Lower lobe of right lung (tissue), 2 donors: ENCODE measurements at regions not wholly inside any gene's neighbourhood (a gene's known extent, or its start where the extent isn't known, plus 50 kb on each side); places are given as distances from the start of the nearest gene placed in this dataset.

ENCODE experiments used
- ATAC-seq, 2 donors: fragments of 200-7000 bp; cut with Tn5 transposase; one replicate each; pipeline ENCODE4 v1.9.1; 2020 to 2022; ENCODE audit warnings: mild to moderate bottlenecking in 2 of 2, moderate library complexity in 2 of 2
- DNase-seq: peaks from one replicate; pipeline ENCODE4 v3.0.0-alpha.2; 2020
- H3K27ac ChIP-seq: fragments of 200-600 bp; one replicate; pipeline ENCODE4 v1.8.0; 2022
- H3K27me3 ChIP-seq: fragments of 200-600 bp; one replicate; pipeline ENCODE4 v1.8.0; 2022; ENCODE audit warnings: low read depth
- H3K36me3 ChIP-seq: fragments of 200-600 bp; one replicate; pipeline ENCODE4 v1.8.0; 2022; ENCODE audit warnings: mild to moderate bottlenecking
- H3K4me1 ChIP-seq: fragments of 200-600 bp; one replicate; pipeline ENCODE4 v1.8.0; 2022
- H3K4me3 ChIP-seq: fragments of 200-600 bp; one replicate; pipeline ENCODE4 v1.8.0; 2022; ENCODE audit warnings: mild to moderate bottlenecking
- H3K9me3 ChIP-seq: fragments of 200-600 bp; one replicate; pipeline ENCODE4 v1.8.0; 2022
- intact Hi-C: fragments of 100-400 bp; cut with DNase I; formaldehyde crosslinking; loops from one replicate; pipeline ENCODE4 v1.11.0; 2022
- TF ChIP-seq, protein P1 (sequence below): fragments of 200-600 bp; IDR thresholded peaks from one replicate; pipeline ENCODE4 v1.8.0; 2022; ENCODE audit warnings: antibody characterized with exemption, mild to moderate bottlenecking
- donor health status: DM: no; HTN: yes; CAD: no; lungs with severe emphysema.

DNA sequence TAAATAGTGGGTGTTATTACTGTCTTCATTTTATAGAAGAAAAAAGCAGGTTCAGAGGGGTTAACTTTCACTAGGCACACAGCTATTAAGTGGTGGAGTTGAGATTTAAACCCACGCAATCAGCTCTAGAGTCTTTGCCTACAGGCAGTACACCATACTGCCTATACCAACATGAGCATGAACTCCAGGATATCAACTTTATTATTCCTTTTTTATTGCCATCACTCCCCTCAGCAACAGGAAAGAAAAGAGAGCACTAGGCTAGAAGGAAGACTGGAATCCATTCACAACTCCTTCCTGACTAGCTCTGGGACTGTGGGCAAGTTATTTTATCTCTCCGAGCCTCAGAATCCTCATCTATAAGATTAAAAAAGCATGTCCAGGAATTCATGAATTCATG is 58.7 kb upstream of the FSHB start:
- Histone ChIP-seq H3K4me3 (no peak overlapping the region), H3K4me1 (peaks cover 8% of the 10 kb centered on the region), H3K27me3 (no peaks in the 10 kb centered on the region), H3K9me3 (no peaks in the 10 kb centered on the region), H3K27ac (no peak overlapping the region), H3K36me3 (no peaks in the 10 kb centered on the region)
- DNase-seq (no peak), ATAC-seq (no peak)
- intact Hi-C loops: no loop called here
- TF ChIP-seq, protein P1, sequence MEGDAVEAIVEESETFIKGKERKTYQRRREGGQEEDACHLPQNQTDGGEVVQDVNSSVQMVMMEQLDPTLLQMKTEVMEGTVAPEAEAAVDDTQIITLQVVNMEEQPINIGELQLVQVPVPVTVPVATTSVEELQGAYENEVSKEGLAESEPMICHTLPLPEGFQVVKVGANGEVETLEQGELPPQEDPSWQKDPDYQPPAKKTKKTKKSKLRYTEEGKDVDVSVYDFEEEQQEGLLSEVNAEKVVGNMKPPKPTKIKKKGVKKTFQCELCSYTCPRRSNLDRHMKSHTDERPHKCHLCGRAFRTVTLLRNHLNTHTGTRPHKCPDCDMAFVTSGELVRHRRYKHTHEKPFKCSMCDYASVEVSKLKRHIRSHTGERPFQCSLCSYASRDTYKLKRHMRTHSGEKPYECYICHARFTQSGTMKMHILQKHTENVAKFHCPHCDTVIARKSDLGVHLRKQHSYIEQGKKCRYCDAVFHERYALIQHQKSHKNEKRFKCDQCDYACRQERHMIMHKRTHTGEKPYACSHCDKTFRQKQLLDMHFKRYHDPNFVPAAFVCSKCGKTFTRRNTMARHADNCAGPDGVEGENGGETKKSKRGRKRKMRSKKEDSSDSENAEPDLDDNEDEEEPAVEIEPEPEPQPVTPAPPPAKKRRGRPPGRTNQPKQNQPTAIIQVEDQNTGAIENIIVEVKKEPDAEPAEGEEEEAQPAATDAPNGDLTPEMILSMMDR: no peak

DNA sequence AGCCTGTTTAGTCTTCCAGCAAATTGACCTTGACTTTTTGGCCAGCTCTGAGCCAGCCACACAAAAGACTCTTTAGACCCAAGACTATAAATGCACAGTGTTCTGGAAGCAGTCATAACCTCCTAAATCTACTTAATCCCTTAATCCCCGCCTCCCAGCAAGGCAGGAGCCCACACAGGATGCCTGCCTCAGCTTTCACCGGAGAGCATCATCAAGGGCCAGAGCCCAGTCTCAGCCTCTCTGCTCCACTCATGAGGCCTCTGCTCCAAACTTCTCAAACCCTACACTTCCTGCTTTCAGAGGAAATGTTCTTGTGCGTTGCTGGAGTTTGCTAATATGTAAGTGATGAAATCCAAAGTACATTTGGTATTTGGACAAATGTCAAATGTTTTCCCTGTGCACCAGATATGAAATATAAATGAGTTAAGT is 57.9 kb upstream of the FSHB start:
- TF ChIP-seq, protein P1: no peak
- Histone ChIP-seq H3K4me3 (no peak overlapping the region), H3K9me3 (no peaks in the 10 kb centered on the region), H3K36me3 (no peaks in the 10 kb centered on the region), H3K27me3 (no peaks in the 10 kb centered on the region), H3K4me1 (peaks cover 8% of the 10 kb centered on the region), H3K27ac (no peak overlapping the region)
- no peak for ATAC-seq
- DNase-seq: no peak
- intact Hi-C loops: no loop called here

DNA sequence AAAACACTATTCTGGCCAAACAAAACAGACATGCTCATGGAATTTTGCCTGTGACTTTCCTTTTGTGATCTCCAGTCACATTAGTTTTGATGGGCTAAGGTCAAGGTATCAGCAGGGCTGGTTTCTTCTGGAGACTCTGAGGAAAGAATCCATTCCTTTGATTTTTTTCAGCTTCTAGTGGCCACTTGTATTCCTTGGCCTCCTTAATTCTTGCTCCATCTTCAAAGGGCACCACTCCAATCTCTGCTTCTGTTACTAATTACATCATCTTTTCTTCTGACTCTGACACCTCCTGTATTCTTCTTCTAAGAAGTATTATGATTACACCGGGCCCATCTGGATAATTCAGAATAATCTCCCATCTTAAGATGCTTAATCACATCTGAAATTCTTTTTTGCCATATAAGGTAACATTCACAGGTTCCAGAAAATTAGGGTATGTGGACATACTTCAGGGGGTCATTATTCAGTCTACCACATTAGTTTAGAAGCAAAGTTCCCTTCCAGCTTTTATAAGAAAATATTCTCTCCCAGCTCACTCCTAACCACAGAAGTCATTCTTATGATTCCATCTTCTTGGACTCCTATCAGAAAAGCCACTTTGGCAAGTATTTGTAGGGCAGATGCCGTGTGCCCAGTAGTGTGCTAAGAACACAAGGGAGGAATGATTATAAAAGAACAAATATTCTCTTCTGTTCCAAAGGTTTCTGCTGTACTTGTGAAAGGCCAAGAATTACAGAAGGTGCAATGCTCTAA is 56.4 kb upstream of the FSHB start:
- Histone ChIP-seq H3K27ac (no peak overlapping the region), H3K4me3 (no peak overlapping the region), H3K27me3 (no peaks in the 10 kb centered on the region), H3K4me1 (peaks cover 8% of the 10 kb centered on the region), H3K36me3 (no peaks in the 10 kb centered on the region), H3K9me3 (no peaks in the 10 kb centered on the region)
- TF ChIP-seq, protein P1: no peak
- DNase-seq (no peak), ATAC-seq (no peak)
- intact Hi-C loops: no loop called here
